Small intestine (tissue), 7 donors: ENCODE measurements at regions not wholly inside any gene's neighbourhood (a gene's known extent, or its start where the extent isn't known, plus 50 kb on each side); places are given as distances from the start of the nearest gene placed in this dataset.

Experiments
- DNase-seq, 2 donors: peaks; one replicate each; pipeline versions ENCODE4 v3.0.0 to v3.0.0-alpha.2; 2013
- FAIRE-seq: peaks from 2 replicates; lab custom pipeline; 2012; peaks lifted over from hg19 to GRCh38; lab: Jason Lieb, UNC
- H3K27ac ChIP-seq, 3 donors: one replicate each; pipeline ENCODE4 v1.5.1; 2013; ENCODE audit warnings: low read length in 2 of 3, mild to moderate bottlenecking in 2 of 3, control low read depth in 1 of 3, inconsistent platforms in 1 of 3, low read depth in 1 of 3, moderate library complexity in 1 of 3
- H3K27me3 ChIP-seq, 3 donors: one replicate each; pipeline ENCODE4 v1.6.1; 2013; ENCODE audit warnings: low read length in 3 of 3, inconsistent platforms in 1 of 3; ENCODE audit not compliant: control insufficient read depth in 3 of 3, insufficient read depth in 3 of 3
- H3K36me3 ChIP-seq, 3 donors: one replicate each; pipeline ENCODE4 v1.6.1; 2013; ENCODE audit warnings: low read length in 3 of 3, inconsistent platforms in 1 of 3, low read depth in 1 of 3, mild to moderate bottlenecking in 1 of 3, moderate library complexity in 1 of 3; ENCODE audit not compliant: control insufficient read depth in 3 of 3, insufficient read depth in 2 of 3
- H3K4me1 ChIP-seq, 3 donors: one replicate each; pipeline ENCODE4 v1.6.1; 2013; ENCODE audit warnings: low read length in 2 of 3, inconsistent platforms in 1 of 3, low read depth in 1 of 3, mild to moderate bottlenecking in 1 of 3, moderate library complexity in 1 of 3; ENCODE audit not compliant: control insufficient read depth in 3 of 3, insufficient read depth in 2 of 3
- H3K4me3 ChIP-seq, 3 donors: one replicate each; pipeline ENCODE4 v1.5.1; 2013; ENCODE audit warnings: low read length in 3 of 3, control low read depth in 1 of 3, inconsistent platforms in 1 of 3, low read depth in 1 of 3, mild to moderate bottlenecking in 1 of 3, moderate library complexity in 1 of 3
- H3K9me3 ChIP-seq, 2 donors: one replicate each; pipeline ENCODE4 v1.6.1; 2013; ENCODE audit warnings: low read depth in 1 of 2, low read length in 1 of 2; ENCODE audit not compliant: control insufficient read depth in 2 of 2, insufficient read depth in 1 of 2
- WGBS, 3 donors: extraction: QIAGEN DNeasy Blood & Tissue Kit; methylation state at CpG; one replicate each; pipeline ENCODE4 v1.1.7; 2013; 5-methylcytosine and 5-hydroxymethylcytosine counted together
- donor health status: healthy with polysubstance abuse.
- donor health status: control.
- donor health status: control.
- donor health status: Bipolar disorder and iron deficiency.
- donor health status: healthy.

DNA sequence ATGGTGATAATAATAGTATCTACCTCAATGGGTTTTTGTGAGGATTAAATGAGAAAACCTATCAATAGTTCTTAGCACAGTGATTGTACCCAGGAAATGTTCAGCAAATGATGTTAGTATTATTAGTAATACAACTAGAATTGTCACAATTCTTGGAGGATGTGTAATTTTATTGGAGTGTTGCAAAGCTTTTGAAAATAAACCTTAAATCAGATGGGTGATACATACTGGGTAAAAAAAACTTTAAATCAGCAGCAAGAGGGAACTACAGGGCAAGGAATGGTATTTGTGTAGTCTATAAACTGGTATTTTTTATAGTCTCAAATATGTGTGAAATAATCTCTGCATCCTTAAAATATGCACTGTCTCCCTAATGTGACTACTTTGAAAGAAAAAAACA is 371.6 kb downstream of the PIK3R1 start:
- Histone ChIP-seq H3K4me3 (no peak overlapping the region), H3K4me1 (no peaks in the 10 kb centered on the region), H3K36me3 (no peaks in the 10 kb centered on the region), H3K27me3 (no peaks in the 10 kb centered on the region), H3K27ac (no peak overlapping the region), H3K9me3 (no peaks in the 10 kb centered on the region)
- DNase-seq = no peak
- FAIRE-seq = no peak

- FAIRE-seq (no peak), DNase-seq (no peak)
- no peaks in the 10 kb centered on the region for H3K36me3 ChIP-seq
- no peak overlapping the region for H3K4me3 ChIP-seq
- WGBS, 3 donors = 82 to 92% (median 87%) methylated on average over 4 of the region's 4 CpGs
- H3K9me3 ChIP-seq = no peaks in the 10 kb centered on the region
- H3K27ac ChIP-seq = no peak overlapping the region
- no peaks in the 10 kb centered on the region for H3K4me1 ChIP-seq
- no peaks in the 10 kb centered on the region for H3K27me3 ChIP-seq
Observed at GRCh38 chr5:68591850-68592249, 376.3 kb downstream of the PIK3R1 start.

DNA sequence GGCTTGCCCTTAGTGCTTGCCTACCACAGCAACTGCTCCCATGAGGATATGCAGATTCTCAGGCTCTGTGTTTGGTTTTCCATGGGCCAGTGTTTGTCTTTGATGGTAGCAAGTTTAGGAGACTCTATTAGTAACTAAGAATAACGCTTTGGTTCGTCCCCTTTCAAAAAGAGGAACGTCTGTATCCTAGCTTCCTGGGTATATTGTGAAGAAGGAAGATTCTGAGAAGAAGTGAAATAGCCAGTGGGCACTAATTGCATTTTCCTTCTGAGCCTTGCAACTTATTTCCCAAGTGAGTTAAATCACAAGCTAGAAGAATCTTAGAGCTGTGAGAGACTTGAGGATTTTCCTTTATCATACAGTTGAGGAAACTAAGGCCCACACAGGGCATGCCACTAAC is 376.8 kb downstream of the PIK3R1 start:
- Histone ChIP-seq H3K4me3 (no peak overlapping the region), H3K27ac (no peak overlapping the region), H3K27me3 (no peaks in the 10 kb centered on the region), H3K9me3 (no peaks in the 10 kb centered on the region), H3K36me3 (no peaks in the 10 kb centered on the region), H3K4me1 (no peaks in the 10 kb centered on the region)
- FAIRE-seq (no peak), DNase-seq (no peak)
- 79 to 90% (median 79%) methylated on average over 3 of the region's 3 CpGs for WGBS, 3 donors

DNA sequence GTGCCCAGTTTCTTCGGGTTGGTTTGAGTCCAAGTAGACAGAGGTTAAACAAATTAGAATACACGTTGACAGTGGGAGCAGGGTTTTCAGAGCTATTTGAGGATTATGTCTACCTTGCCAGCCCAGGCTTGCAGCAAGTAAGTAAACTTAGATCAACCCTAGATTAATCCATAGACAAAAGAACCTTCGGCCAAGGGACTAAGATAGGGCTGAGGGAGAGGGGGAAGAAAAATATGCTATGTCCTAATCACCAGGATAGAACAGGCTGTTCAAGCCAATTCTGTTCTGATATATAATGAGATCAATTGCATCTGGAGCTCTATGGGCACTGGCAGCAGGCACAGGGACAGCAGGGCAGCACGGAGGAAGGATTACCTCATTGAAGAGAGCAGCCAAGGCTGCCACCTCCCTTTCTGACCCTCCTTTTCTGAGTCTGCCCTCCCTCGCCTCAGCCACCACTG is 377.7 kb downstream of the PIK3R1 start:
- Histone ChIP-seq H3K4me3 (no peak overlapping the region), H3K27me3 (no peaks in the 10 kb centered on the region), H3K9me3 (no peaks in the 10 kb centered on the region), H3K4me1 (no peaks in the 10 kb centered on the region), H3K27ac (no peak overlapping the region), H3K36me3 (no peaks in the 10 kb centered on the region)
- 32 to 71% (median 51%) methylated on average over 5 of the region's 5 CpGs for WGBS, 3 donors
- no peak for FAIRE-seq
- no peak for DNase-seq

DNA sequence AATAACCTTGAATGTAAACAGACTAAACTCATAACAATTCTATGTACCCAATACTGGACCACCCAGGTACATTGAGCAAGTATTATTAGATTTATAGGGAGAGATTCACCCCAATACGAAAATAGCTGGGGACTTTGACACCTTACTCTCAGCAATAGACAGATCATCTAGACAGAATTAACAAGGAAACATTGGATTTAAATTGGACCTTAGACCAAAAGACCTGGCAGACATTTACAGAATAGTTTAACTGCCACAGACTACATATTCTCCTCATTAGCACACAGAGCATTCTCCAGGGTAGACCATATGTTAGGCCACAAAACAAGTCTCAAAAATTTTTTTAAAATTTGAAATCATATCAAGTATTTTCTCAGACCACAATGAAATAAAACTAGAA is 397.4 kb downstream of the PIK3R1 start:
- WGBS, 3 donors = 8 to 63% (median 47%) methylated on average over 1 of the region's 1 CpG
- H3K36me3 ChIP-seq = no peaks in the 10 kb centered on the region
- no peak overlapping the region for H3K4me3 ChIP-seq
- no peaks in the 10 kb centered on the region for H3K4me1 ChIP-seq
- no peaks in the 10 kb centered on the region for H3K27me3 ChIP-seq
- FAIRE-seq (no peak), DNase-seq (no peak)
- peaks cover 3 to 16% of the 10 kb centered on the region in 2 donors for H3K9me3 ChIP-seq
- H3K27ac ChIP-seq = no peak overlapping the region

DNA sequence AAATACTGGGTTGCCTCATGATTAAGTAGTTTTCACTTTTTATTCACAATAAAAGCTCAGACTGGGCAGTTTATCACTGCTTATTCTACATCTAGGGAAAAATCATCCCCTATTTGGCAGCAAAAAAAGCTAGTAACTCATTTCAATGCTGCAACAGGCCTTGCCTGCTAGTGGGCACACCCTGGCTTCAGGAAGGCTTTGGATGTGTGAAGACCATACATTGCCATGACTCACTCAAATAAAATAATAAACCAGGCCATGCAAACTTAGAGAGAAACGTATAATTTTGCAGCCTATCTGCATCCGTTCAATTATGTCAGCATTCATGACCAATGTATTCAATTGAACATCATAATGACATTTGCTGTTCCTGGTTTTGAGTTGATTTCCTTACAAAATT is 402.9 kb downstream of the PIK3R1 start:
- H3K9me3 ChIP-seq = peaks cover 0 to 4% of the 10 kb centered on the region in 2 donors
- DNase-seq = no peak
- WGBS, 3 donors = 65 to 81% (median 67%) methylated on average over 2 of the region's 2 CpGs
- no peak overlapping the region for H3K4me3 ChIP-seq
- no peaks in the 10 kb centered on the region for H3K4me1 ChIP-seq
- no peak for FAIRE-seq
- H3K27me3 ChIP-seq = no peaks in the 10 kb centered on the region
- H3K27ac ChIP-seq = no peak overlapping the region
- H3K36me3 ChIP-seq = no peaks in the 10 kb centered on the region

GRCh38 chr5:68627001-68627400 is 411.4 kb downstream of the PIK3R1 start:
- Histone ChIP-seq H3K27ac (no peak overlapping the region), H3K4me1 (no peaks in the 10 kb centered on the region), H3K27me3 (no peaks in the 10 kb centered on the region), H3K36me3 (no peaks in the 10 kb centered on the region), H3K9me3 (no peaks in the 10 kb centered on the region), H3K4me3 (no peak overlapping the region)
- DNase-seq (no peak), FAIRE-seq (no peak)
- WGBS, 3 donors = 87 to 94% (median 93%) methylated on average over 7 of the region's 7 CpGs

DNA sequence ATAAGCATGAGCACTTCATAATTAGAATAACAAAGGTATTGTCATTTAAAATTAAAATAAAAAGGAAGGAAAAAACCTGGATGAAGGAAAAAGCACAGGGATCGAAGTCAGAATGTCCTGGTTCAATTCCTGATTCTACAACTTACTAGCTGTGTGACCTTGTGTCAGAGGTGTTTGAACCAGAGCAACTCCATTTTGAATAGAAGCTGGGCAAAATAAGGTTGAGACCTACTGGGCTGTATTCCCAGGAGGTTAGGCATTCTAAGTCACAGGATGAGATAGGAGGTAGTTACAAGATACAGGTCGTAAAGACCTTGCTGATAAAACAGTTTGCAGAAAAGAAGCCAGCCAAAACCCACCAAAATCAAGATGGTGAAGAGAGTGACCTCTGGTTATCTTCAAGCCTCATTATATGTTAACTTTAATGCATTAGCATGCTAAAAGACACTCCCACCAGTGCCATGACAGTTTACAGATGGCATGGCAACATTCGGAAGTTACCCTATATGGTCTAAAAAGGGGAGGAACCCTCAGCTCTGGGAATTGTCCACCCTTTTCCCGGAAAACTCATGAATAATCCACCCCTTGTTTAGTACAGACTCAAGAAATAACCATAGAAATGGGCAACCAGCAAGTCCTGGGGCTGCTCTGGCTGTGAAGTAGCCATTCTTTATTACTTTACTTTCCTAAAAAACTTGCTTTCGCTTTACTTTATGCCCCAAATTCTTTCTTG is 412.7 kb downstream of the PIK3R1 start:
- Histone ChIP-seq H3K4me1 (no peaks in the 10 kb centered on the region), H3K27me3 (no peaks in the 10 kb centered on the region), H3K36me3 (no peaks in the 10 kb centered on the region), H3K27ac (no peak overlapping the region), H3K9me3 (no peaks in the 10 kb centered on the region), H3K4me3 (no peak overlapping the region)
- FAIRE-seq (no peak), DNase-seq (no peak)
- WGBS, 3 donors = 82 to 88% (median 82%) methylated on average over 5 of the region's 5 CpGs

DNA sequence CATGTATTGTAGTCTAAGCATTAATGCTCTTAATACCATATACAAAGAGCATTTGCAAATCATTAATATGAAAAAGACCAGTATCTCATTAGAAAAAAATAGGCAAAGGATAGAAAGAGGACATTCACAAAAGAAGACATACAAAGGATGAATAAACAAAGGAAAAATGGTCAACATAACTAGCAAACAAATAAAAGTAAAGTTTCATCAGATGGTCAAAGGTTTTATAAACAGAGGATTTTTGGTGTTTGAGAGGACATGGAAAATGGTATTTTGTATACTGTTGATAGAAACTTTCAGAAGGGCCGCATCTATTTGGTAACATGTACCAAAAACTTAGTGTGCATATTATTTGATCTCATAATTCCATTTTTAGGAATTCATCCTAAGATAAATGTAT is 414.8 kb downstream of the PIK3R1 start:
- no peaks in the 10 kb centered on the region for H3K4me1 ChIP-seq
- 9 to 91% (median 83%) methylated on average over 1 of the region's 1 CpG for WGBS, 3 donors
- FAIRE-seq = no peak

More for the DNA sequence above, 414.8 kb downstream of the PIK3R1 start:
- Histone ChIP-seq H3K36me3 (no peaks in the 10 kb centered on the region), H3K27ac (no peak overlapping the region), H3K27me3 (no peaks in the 10 kb centered on the region), H3K9me3 (no peaks in the 10 kb centered on the region), H3K4me3 (no peak overlapping the region)
- DNase-seq = no peak
